Colonic mucosa (tissue), 4 donors: ENCODE measurements at regions not wholly inside any gene's neighbourhood (a gene's known extent, or its start where the extent isn't known, plus 50 kb on each side); places are given as distances from the start of the nearest gene placed in this dataset.

Experiments
- DNase-seq: peaks from one replicate; pipeline ENCODE4 v3.0.0-alpha.2; 2020
- H3K27ac ChIP-seq: fragments of 200-600 bp; one replicate; pipeline ENCODE4 v1.8.0; 2021
- H3K27me3 ChIP-seq: fragments of 200-600 bp; one replicate; pipeline ENCODE4 v1.8.0; 2021
- H3K36me3 ChIP-seq: fragments of 200-600 bp; one replicate; pipeline ENCODE4 v1.8.0; 2021
- H3K4me1 ChIP-seq: fragments of 200-600 bp; one replicate; pipeline ENCODE4 v1.8.0; 2021; ENCODE audit warnings: mild to moderate bottlenecking
- H3K4me3 ChIP-seq: fragments of 200-600 bp; one replicate; pipeline ENCODE4 v1.8.0; 2021
- H3K9ac ChIP-seq, 2 donors: one replicate each; pipeline ENCODE4 v1.7.0; 2013; ENCODE audit warnings: control low read depth in 2 of 2, low read depth in 2 of 2, low read length in 2 of 2
- H3K9me3 ChIP-seq: fragments of 200-600 bp; one replicate; pipeline ENCODE4 v1.8.0; 2021
- intact Hi-C: fragments of 100-400 bp; cut with DNase I; formaldehyde crosslinking; loops from one replicate; pipeline ENCODE4 v1.14.1; 2022
- TF ChIP-seq, protein P1 (sequence below): fragments of 200-600 bp; IDR thresholded peaks from one replicate; pipeline ENCODE4 v1.8.0; 2022; ENCODE audit warnings: antibody characterized with exemption, mild to moderate bottlenecking
- donor health status: healthy.
- donor health status: DM: no; HTN: no; CAD: no.
- donor health status: DM: no; HTN: no; CAD: no.

DNA sequence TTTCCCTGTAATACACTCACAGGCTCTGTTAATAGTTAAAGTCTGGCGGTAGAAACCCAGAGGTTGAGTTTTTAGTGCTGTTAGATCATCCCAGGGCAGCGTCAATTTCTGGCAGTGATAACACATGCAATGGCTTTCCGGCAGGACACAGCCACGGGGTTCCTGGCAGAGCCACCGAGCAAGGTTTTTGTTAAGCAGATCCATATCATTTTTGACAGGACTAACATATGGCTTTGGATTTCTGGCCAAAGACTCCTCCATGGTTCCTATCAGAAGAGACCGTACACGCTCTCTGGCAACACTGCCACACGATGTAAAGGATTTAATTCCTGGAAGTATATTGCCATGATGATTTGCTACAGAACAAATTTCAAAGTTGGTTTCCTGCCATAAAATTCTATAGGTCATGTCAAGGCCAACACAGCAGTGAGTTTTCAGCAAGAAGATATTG lies 854.3 kb downstream of the LRRTM4 start:
- peak overlapping the region; percentile 3 for H3K27ac ChIP-seq
- intact Hi-C loops: no loop called here
- no peaks in the 10 kb centered on the region for H3K4me1 ChIP-seq
- H3K9me3 ChIP-seq: no peaks in the 10 kb centered on the region
- no peak overlapping the region for H3K9ac ChIP-seq
- H3K36me3 ChIP-seq: no peaks in the 10 kb centered on the region
- no peaks in the 10 kb centered on the region for H3K27me3 ChIP-seq
- TF ChIP-seq, protein P1, sequence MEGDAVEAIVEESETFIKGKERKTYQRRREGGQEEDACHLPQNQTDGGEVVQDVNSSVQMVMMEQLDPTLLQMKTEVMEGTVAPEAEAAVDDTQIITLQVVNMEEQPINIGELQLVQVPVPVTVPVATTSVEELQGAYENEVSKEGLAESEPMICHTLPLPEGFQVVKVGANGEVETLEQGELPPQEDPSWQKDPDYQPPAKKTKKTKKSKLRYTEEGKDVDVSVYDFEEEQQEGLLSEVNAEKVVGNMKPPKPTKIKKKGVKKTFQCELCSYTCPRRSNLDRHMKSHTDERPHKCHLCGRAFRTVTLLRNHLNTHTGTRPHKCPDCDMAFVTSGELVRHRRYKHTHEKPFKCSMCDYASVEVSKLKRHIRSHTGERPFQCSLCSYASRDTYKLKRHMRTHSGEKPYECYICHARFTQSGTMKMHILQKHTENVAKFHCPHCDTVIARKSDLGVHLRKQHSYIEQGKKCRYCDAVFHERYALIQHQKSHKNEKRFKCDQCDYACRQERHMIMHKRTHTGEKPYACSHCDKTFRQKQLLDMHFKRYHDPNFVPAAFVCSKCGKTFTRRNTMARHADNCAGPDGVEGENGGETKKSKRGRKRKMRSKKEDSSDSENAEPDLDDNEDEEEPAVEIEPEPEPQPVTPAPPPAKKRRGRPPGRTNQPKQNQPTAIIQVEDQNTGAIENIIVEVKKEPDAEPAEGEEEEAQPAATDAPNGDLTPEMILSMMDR: no peak
- H3K4me3 ChIP-seq: no peak overlapping the region
- no peak for DNase-seq

DNA sequence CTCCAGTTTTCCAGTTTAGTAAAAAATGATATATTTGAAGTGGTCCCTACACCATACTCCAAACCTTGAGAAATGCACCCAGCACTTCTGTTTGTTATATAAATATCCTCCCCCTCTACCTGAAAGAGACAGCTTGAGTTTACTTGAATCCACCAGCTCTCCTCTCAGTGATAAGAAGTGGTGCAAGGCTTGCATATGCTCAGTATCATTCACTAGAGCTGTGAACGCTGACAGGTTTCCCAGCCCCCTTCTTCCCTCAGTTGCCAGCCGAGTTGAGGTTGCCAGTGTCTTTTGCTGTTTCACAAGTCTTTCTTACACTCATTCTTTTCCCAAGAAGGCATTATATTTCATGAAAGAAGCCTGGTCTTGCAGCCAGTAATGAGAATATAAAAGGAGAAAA lies 880.0 kb downstream of the LRRTM4 start:
- no peaks in the 10 kb centered on the region for H3K4me1 ChIP-seq
- no peaks in the 10 kb centered on the region for H3K27me3 ChIP-seq
- intact Hi-C loops: no loop called here
- H3K9ac ChIP-seq: no peak overlapping the region
- H3K36me3 ChIP-seq: no peaks in the 10 kb centered on the region
- no peak for DNase-seq
- no peak overlapping the region for H3K27ac ChIP-seq
- TF ChIP-seq, protein P1: no peak
- no peak overlapping the region for H3K4me3 ChIP-seq
- no peaks in the 10 kb centered on the region for H3K9me3 ChIP-seq

DNA sequence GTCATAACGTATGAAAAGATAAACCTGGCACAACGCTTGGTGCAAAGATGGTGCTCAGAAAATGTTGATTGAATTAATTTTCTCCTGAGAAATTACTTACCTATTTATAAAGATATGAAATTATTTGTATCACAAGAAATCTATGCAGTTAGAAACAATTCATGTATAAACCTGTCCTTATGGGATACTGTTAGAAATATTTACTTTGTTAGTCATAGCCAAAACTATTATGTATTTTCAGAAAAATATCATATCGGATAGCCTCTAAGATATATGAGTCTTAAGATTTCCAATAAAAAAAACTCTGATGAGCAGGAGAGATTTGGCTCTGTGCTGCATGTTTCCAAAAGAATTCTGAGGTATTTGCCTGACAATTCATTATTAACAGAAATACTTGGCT lies 880.7 kb downstream of the LRRTM4 start:
- intact Hi-C loops: no loop called here
- Histone ChIP-seq H3K27me3 (no peaks in the 10 kb centered on the region), H3K9me3 (no peaks in the 10 kb centered on the region), H3K4me3 (no peak overlapping the region), H3K9ac (no peak overlapping the region), H3K36me3 (no peaks in the 10 kb centered on the region), H3K4me1 (no peaks in the 10 kb centered on the region), H3K27ac (no peak overlapping the region)
- TF ChIP-seq, protein P1: no peak
- no peak for DNase-seq

DNA sequence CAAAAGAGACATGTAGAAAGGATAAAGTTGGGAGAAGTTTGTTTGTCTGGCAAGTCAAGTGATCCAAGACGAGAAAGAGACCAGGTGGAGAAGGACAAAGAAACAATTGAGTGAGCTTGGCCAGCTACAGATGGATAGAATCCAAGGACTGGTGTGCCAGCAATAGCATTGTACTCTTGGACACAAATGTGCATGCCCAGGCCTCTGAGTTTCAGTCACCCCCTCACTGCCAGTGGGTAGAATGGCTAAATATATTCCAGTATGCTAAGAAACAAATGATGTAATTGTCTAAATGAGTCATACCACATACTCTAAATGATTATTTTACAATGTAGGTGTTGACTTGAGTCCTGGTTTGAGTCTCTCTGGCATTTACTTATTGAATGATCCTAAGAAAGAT lies 881.3 kb downstream of the LRRTM4 start:
- intact Hi-C loops: no loop called here
- H3K27ac ChIP-seq: no peak overlapping the region
- DNase-seq: no peak
- no peak overlapping the region for H3K4me3 ChIP-seq
- TF ChIP-seq, protein P1: no peak
- H3K27me3 ChIP-seq: no peaks in the 10 kb centered on the region
- H3K9ac ChIP-seq: no peak overlapping the region
- H3K9me3 ChIP-seq: no peaks in the 10 kb centered on the region
- no peaks in the 10 kb centered on the region for H3K4me1 ChIP-seq
- no peaks in the 10 kb centered on the region for H3K36me3 ChIP-seq

DNA sequence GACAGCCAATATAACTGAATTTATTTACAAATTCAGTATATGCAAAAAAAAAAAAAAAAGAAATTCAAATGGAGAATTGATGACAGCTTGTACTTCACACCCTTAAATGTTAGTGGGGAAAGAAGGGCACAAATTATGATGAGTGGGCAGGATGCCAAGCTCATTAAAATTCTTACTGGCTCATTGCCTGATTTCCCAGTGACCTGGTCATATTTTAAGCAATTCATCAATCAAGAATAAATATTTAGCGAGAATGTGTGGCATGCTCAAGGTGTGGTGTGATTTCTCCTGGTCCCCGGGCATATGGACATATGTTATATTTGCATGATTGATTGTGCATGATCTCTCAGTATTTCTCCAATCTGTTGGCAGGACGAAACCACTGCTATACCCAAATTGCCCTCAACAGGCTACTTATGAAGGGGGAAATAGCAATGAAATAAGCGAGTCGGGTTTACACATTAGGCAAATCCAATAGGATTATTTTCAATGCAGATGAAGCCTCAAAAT lies 883.0 kb downstream of the LRRTM4 start:
- no peak overlapping the region for H3K27ac ChIP-seq
- H3K9me3 ChIP-seq: no peaks in the 10 kb centered on the region
- intact Hi-C loops: no loop called here
- no peak for DNase-seq
- H3K9ac ChIP-seq: no peak overlapping the region
- no peaks in the 10 kb centered on the region for H3K4me1 ChIP-seq
- no peaks in the 10 kb centered on the region for H3K36me3 ChIP-seq
- H3K27me3 ChIP-seq: no peaks in the 10 kb centered on the region
- no peak overlapping the region for H3K4me3 ChIP-seq
- TF ChIP-seq, protein P1: no peak
